Mucosa of descending colon (tissue), 3 donors: ENCODE measurements at regions not wholly inside any gene's neighbourhood (a gene's known extent, or its start where the extent isn't known, plus 50 kb on each side); places are given as distances from the start of the nearest gene placed in this dataset.

ENCODE experiments used
- ATAC-seq: fragments of 200-7000 bp; cut with Tn5 transposase; one replicate; pipeline ENCODE4 v1.9.1; 2020; ENCODE audit warnings: mild to moderate bottlenecking, moderate library complexity
- DNase-seq, 3 donors: peaks; one replicate each; pipeline ENCODE4 v3.0.0-alpha.2; 2020
- H3K36me3 ChIP-seq: fragments of 200-600 bp; one replicate; pipeline ENCODE4 v1.8.0; 2021; ENCODE audit warnings: low read depth, mild to moderate bottlenecking
- H3K4me1 ChIP-seq: fragments of 200-600 bp; one replicate; pipeline ENCODE4 v1.8.0; 2021; ENCODE audit warnings: low read depth, mild to moderate bottlenecking
- H3K4me3 ChIP-seq: fragments of 200-600 bp; one replicate; pipeline ENCODE4 v1.8.0; 2021; ENCODE audit warnings: mild to moderate bottlenecking
- H3K9me3 ChIP-seq: fragments of 200-600 bp; one replicate; pipeline ENCODE4 v1.8.0; 2021; ENCODE audit warnings: mild to moderate bottlenecking
- CTCF ChIP-seq: fragments of 200-600 bp; IDR thresholded peaks from one replicate; pipeline ENCODE4 v1.8.0; 2022; ENCODE audit warnings: antibody characterized with exemption, mild to moderate bottlenecking
- intact Hi-C, 2 donors: fragments of 100-400 bp; cut with DNase I in 1 of 2; cut with micrococcal nuclease in 1 of 2; formaldehyde crosslinking; loops; one replicate each; pipeline versions ENCODE4 v1.11.0 to v1.11.1; 2022; cut with DNase I, micrococcal nuclease
- donor health status: DM: no; HTN: no; CAD: no; lungs with moderate emphysema.
- donor health status: DM: no; HTN: no; CAD: no.
- donor health status: DM: no; HTN: yes; CAD: no.

GRCh38 chr9:118651511-118651910 lies 717.7 kb downstream of the BRINP1 start:
- Histone ChIP-seq H3K36me3 (no peaks in the 10 kb centered on the region), H3K4me3 (no peak overlapping the region), H3K9me3 (peaks cover 4% of the 10 kb centered on the region), H3K4me1 (no peaks in the 10 kb centered on the region)
- DNase-seq (no peak), ATAC-seq (no peak)
- intact Hi-C loops = no loop called here
- TF ChIP-seq CTCF = no peak

GRCh38 chr9:118652258-118652657 lies 717.0 kb downstream of the BRINP1 start:
- H3K4me1 ChIP-seq = no peaks in the 10 kb centered on the region
- no peaks in the 10 kb centered on the region for H3K9me3 ChIP-seq
- no peak for DNase-seq
- H3K4me3 ChIP-seq = no peak overlapping the region
- H3K36me3 ChIP-seq = no peaks in the 10 kb centered on the region
- TF ChIP-seq CTCF = no peak
- no peak for ATAC-seq
- intact Hi-C loops = no loop called here

GRCh38 chr9:118652912-118653311 lies 716.3 kb downstream of the BRINP1 start:
- Histone ChIP-seq H3K9me3 (no peaks in the 10 kb centered on the region), H3K36me3 (no peaks in the 10 kb centered on the region), H3K4me3 (no peak overlapping the region), H3K4me1 (no peaks in the 10 kb centered on the region)
- no peak for TF ChIP-seq CTCF
- ATAC-seq (no peak), DNase-seq (no peak)
- intact Hi-C loops = no loop called here

- TF ChIP-seq CTCF = no peak
- DNase-seq = no peak
Observed at GRCh38 chr9:118659011-118659410, 710.2 kb downstream of the BRINP1 start.

GRCh38 chr9:118665226-118665919 lies 703.9 kb downstream of the BRINP1 start:
- intact Hi-C loops = no loop called here
- ATAC-seq = no peak
- H3K4me1 ChIP-seq = no peaks in the 10 kb centered on the region
- H3K4me3 ChIP-seq = no peak overlapping the region
- H3K9me3 ChIP-seq = no peaks in the 10 kb centered on the region
- H3K36me3 ChIP-seq = no peaks in the 10 kb centered on the region
- TF ChIP-seq CTCF = no peak
- no peak for DNase-seq

More at GRCh38 chr9:118659011-118659410, 710.2 kb downstream of the BRINP1 start:
- no peak overlapping the region for H3K4me3 ChIP-seq
- H3K9me3 ChIP-seq = no peaks in the 10 kb centered on the region
- ATAC-seq = no peak
- intact Hi-C loops = no loop called here
- H3K4me1 ChIP-seq = no peaks in the 10 kb centered on the region
- no peaks in the 10 kb centered on the region for H3K36me3 ChIP-seq
